ENCODE measurements at regions not wholly inside any gene's neighbourhood (a gene's known extent, or its start where the extent isn't known, plus 50 kb on each side); places are given as distances from the start of the nearest gene placed in this dataset.

- TF ChIP-seq ZC3H4 (CRISPR knock-in tag; IDR thresholded peaks at IDR 0.05; ENCODE audit: borderline replicate concordance) (no peak), EEA1 (CRISPR knock-in tag; IDR thresholded peaks at IDR 0.05; ENCODE audit: borderline replicate concordance) (no peak), HNRNPL (IDR thresholded peaks at IDR 0.05; ENCODE audit: low read depth, low read length) (no peak), RFX5 (IDR thresholded peaks at IDR 0.05; ENCODE audit: low read depth, low read length) (no peak), CREM (IDR thresholded peaks at IDR 0.05) (no peak), CREM (CRISPR knock-in tag; IDR thresholded peaks at IDR 0.05) (no peak), ZBTB14 (CRISPR knock-in tag; IDR thresholded peaks at IDR 0.05) (no peak), ZNF275 (CRISPR knock-in tag; IDR thresholded peaks at IDR 0.05; ENCODE audit: borderline replicate concordance) (no peak), ZBTB7B (CRISPR knock-in tag; IDR thresholded peaks at IDR 0.05) (no peak), CTCF (CRISPR knock-in tag; IDR thresholded peaks at IDR 0.05) (no peak), SIN3A (IDR thresholded peaks at IDR 0.05; ENCODE audit: borderline replicate concordance, low read depth, low read length) (no peak), PRDM10 (CRISPR knock-in tag; IDR thresholded peaks at IDR 0.05; ENCODE audit: low read depth) (no peak), PATZ1 (CRISPR knock-in tag; IDR thresholded peaks at IDR 0.05) (no peak)
These were observed 56.8 kb upstream of the PARP11 start for GRCh38 chr12:3929875-3930615.
